LNCAP (cell line): ENCODE measurements at regions not wholly inside any gene's neighbourhood (a gene's known extent, or its start where the extent isn't known, plus 50 kb on each side); places are given as distances from the start of the nearest gene placed in this dataset.

Experiments used
- CTCF ChIP-seq: fragments of 450-650 bp; IDR thresholded peaks from 2 replicates; pipeline ENCODE4 v1.5.1; 2017; ENCODE audit warnings: mild to moderate bottlenecking

GRCh38 chr1:81225789-81226602, 574.7 kb upstream of the ADGRL2 start:
- TF ChIP-seq CTCF = no peak

- TF ChIP-seq CTCF = no peak
Observed at GRCh38 chr1:81224222-81224621, 576.5 kb upstream of the ADGRL2 start.

GRCh38 chr1:81221564-81221963, 579.2 kb upstream of the ADGRL2 start:
- no peak for TF ChIP-seq CTCF

- TF ChIP-seq CTCF = no peak
Observed at GRCh38 chr1:81220614-81221071, 580.1 kb upstream of the ADGRL2 start.

- TF ChIP-seq CTCF = no peak
Observed at GRCh38 chr1:81217058-81217457, 583.7 kb upstream of the ADGRL2 start.

- TF ChIP-seq CTCF = no peak
Observed at GRCh38 chr1:81213279-81213678, 587.5 kb upstream of the ADGRL2 start.

GRCh38 chr1:81209461-81209860, 591.3 kb upstream of the ADGRL2 start:
- TF ChIP-seq CTCF = no peak

GRCh38 chr1:81208441-81208840, 592.3 kb upstream of the ADGRL2 start:
- TF ChIP-seq CTCF = no peak
